GM23338 (cell line): ENCODE measurements at regions not wholly inside any gene's neighbourhood (a gene's known extent, or its start where the extent isn't known, plus 50 kb on each side); places are given as distances from the start of the nearest gene placed in this dataset.

Source experiments
- ATAC-seq: fragments of 200-7000 bp; cut with Tn5 transposase; 3 replicates; pipeline ENCODE4 v1.9.1; 2020
- DNase-seq: peaks from one replicate; pipeline ENCODE4 v3.0.0-alpha.2; 2015; ENCODE audit warnings: low spot score
- H2AFZ ChIP-seq: fragments of 200-600 bp; sonication (generic); 2 replicates; pipeline ENCODE4 v1.8.0; 2016; ENCODE audit warnings: antibody characterized with exemption, mild to moderate bottlenecking, moderate library complexity
- H3F3A ChIP-seq: fragments of 200-600 bp; sonication (generic); replicated peaks from 2 replicates; pipeline ENCODE4 v1.8.0; 2017; ENCODE audit warnings: antibody characterized with exemption, mixed run types, low read depth
- H3K27ac ChIP-seq: fragments of 200-600 bp; sonication (generic); 2 replicates; pipeline ENCODE4 v1.6.1; 2016; ENCODE audit warnings: low read depth
- H3K27me3 ChIP-seq: fragments of 200-600 bp; sonication (generic); 2 replicates; pipeline ENCODE4 v1.8.0; 2016; ENCODE audit warnings: mild to moderate bottlenecking, mixed run types, moderate library complexity; ENCODE audit not compliant: insufficient read depth
- H3K36me3 ChIP-seq: fragments of 200-600 bp; sonication (generic); 2 replicates; pipeline ENCODE4 v1.8.0; 2016; ENCODE audit warnings: mild to moderate bottlenecking; ENCODE audit not compliant: insufficient read depth
- H3K4me1 ChIP-seq: fragments of 200-600 bp; sonication (generic); 2 replicates; pipeline ENCODE4 v1.8.0; 2016; ENCODE audit warnings: mild to moderate bottlenecking, moderate library complexity; ENCODE audit not compliant: insufficient read depth
- H3K4me2 ChIP-seq: fragments of 200-600 bp; sonication (generic); 2 replicates; pipeline ENCODE4 v1.7.1; 2017; ENCODE audit warnings: mixed run types
- H3K4me3 ChIP-seq: fragments of 200-600 bp; sonication (generic); 2 replicates; pipeline ENCODE4 v1.6.1; 2016; ENCODE audit warnings: mixed run types
- H3K79me2 ChIP-seq: fragments of 200-600 bp; sonication (generic); replicated peaks from 2 replicates; pipeline ENCODE4 v1.8.0; 2017; ENCODE audit warnings: mild to moderate bottlenecking; ENCODE audit not compliant: insufficient read depth
- H3K9me2 ChIP-seq: fragments of 200-600 bp; sonication (generic); 2 replicates; pipeline ENCODE4 v1.8.0; 2017; ENCODE audit not compliant: insufficient read depth
- H4K20me1 ChIP-seq: fragments of 200-600 bp; sonication (generic); replicated peaks from 2 replicates; pipeline ENCODE4 v1.8.0; 2017; ENCODE audit warnings: mild to moderate bottlenecking; ENCODE audit not compliant: insufficient read depth
- H3K27ac Mint-ChIP-seq: 2 replicates; pipeline ENCODE4 v1.8.0; 2020; ENCODE audit warnings: inconsistent platforms, mild to moderate bottlenecking, moderate library complexity, mixed read lengths
- H3K27me3 Mint-ChIP-seq: 3 replicates; pipeline ENCODE4 v1.8.0; 2022; ENCODE audit warnings: low read depth, mild to moderate bottlenecking, moderate library complexity, mixed read lengths, inconsistent platforms; ENCODE audit not compliant: insufficient read depth, poor library complexity
- H3K36me3 Mint-ChIP-seq: 3 replicates; pipeline ENCODE4 v1.8.0; 2021; ENCODE audit warnings: low read depth, mild to moderate bottlenecking, inconsistent platforms, moderate library complexity, mixed read lengths
- H3K4me1 Mint-ChIP-seq: 3 replicates; pipeline ENCODE4 v1.8.0; 2020; ENCODE audit warnings: mild to moderate bottlenecking, inconsistent platforms, mixed read lengths
- H3K4me3 Mint-ChIP-seq: 3 replicates; pipeline ENCODE4 v1.8.0; 2021; ENCODE audit warnings: moderate library complexity, mild to moderate bottlenecking, inconsistent platforms, mixed read lengths
- H3K9me3 Mint-ChIP-seq: 3 replicates; pipeline ENCODE4 v1.8.0; 2020; ENCODE audit warnings: moderate library complexity, mild to moderate bottlenecking, inconsistent platforms, mixed read lengths
- CREB1 ChIP-seq: fragments of 250-450 bp; sonication (Bioruptor Pico); IDR thresholded peaks from 2 replicates; pipeline ENCODE4 v1.5.0; 2020; ENCODE audit warnings: low read depth, mild to moderate bottlenecking, moderate library complexity
- CTCF ChIP-seq, 2 experiments: fragments of 200-600 bp in 1 of 2; sonication (generic) in 1 of 2; conservative IDR thresholded peaks; 2 replicates each; pipeline versions ENCODE4 v1.5.1 to v1.6.1; 2016 to 2017; ENCODE audit warnings: antibody characterized with exemption in 2 of 2, low read depth in 2 of 2, mild to moderate bottlenecking in 2 of 2, moderate library complexity in 1 of 2
- ETS1 ChIP-seq: IDR thresholded peaks from 2 replicates; pipeline ENCODE4 v1.6.1; 2016; ENCODE audit warnings: antibody characterized with exemption
- EZH2 ChIP-seq: fragments of 200-600 bp; sonication (generic); IDR thresholded peaks from one replicate; pipeline ENCODE4 v1.8.0; 2017; ENCODE audit warnings: antibody characterized with exemption, mild to moderate bottlenecking, low read depth; ENCODE audit not compliant: unreplicated experiment
- EZH2phosphoT487 ChIP-seq: fragments of 200-600 bp; sonication (generic); IDR thresholded peaks from one replicate; pipeline ENCODE4 v1.8.1; 2018; ENCODE audit warnings: antibody characterized with exemption; ENCODE audit not compliant: unreplicated experiment
- JUNB ChIP-seq: IDR thresholded peaks from one replicate; pipeline ENCODE4 v1.6.1; 2016; ENCODE audit warnings: antibody characterized with exemption; ENCODE audit not compliant: unreplicated experiment
- NANOG ChIP-seq: IDR thresholded peaks from 2 replicates; pipeline ENCODE4 v1.6.1; 2016; ENCODE audit warnings: antibody characterized with exemption, borderline replicate concordance
- POLR2AphosphoS5 ChIP-seq: IDR thresholded peaks from 2 replicates; pipeline ENCODE4 v1.6.1; 2016; ENCODE audit warnings: antibody characterized with exemption, low read depth
- ZNF331 ChIP-seq: fragments of 250-450 bp; sonication (Bioruptor Pico); IDR thresholded peaks from 2 replicates; pipeline ENCODE4 v1.5.0; 2020; ENCODE audit warnings: low read depth, mild to moderate bottlenecking, moderate library complexity

DNA sequence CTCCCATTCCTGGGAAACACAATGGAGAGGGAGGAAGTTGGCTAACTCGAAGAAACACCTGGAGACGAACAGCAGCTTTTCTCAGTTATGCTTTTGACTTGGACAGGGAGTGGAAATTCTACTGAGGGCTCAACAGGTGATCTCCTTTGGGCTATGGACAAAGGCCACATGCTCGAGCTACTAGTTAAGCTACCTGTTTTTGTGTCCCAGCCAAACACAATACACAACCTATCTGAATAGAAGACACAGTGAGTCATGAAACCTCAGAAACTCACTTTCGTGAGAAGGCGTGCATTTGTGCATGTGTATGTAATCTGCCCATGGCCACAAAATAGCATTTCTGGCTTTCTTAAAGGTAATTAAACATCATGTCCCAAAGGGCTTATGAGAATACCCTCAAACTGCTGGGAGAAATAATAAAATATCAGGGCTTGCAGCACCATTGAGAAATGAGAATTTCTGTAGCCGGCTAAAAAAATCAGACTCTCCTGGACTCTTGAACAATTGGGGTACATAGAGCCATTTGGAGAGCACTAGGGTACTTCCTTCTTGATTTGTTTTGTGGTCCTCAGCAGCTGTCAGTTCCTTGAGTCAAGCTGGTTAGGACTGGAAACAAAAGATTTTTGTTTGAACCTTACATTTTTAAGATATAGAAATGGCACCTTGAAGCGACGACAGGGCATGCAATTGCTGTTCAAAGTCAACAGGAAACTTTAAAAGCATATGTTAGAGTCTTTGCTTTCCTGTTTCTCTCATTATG lies 85.5 kb upstream of the PTHLH start:
- Mint-ChIP-seq H3K4me1 (no peaks in the 10 kb centered on the region; the same call in 2 of the 3 replicates), H3K27ac (no peak overlapping the region), H3K36me3 (no peaks in the 10 kb centered on the region), H3K4me3 (no peak overlapping the region), H3K27me3 (no peaks in the 10 kb centered on the region), H3K9me3 (no peaks in the 10 kb centered on the region)
- Histone ChIP-seq H3K27ac (no peak overlapping the region), H3K36me3 (no peaks in the 10 kb centered on the region), H3F3A (no peaks in the 10 kb centered on the region), H3K4me3 (no peak overlapping the region), H3K79me2 (no peaks in the 10 kb centered on the region), H4K20me1 (no peaks in the 10 kb centered on the region), H3K4me2 (no peak overlapping the region), H3K9me2 (no peaks in the 10 kb centered on the region), H3K27me3 (no peaks in the 10 kb centered on the region), H3K4me1 (no peaks in the 10 kb centered on the region), H2AFZ (peak overlapping the region; percentile 40; the same call in 1 of the 2 replicates)
- TF ChIP-seq ETS1: no peak
- DNase-seq: no peak
- ATAC-seq: no peak

GRCh38 chr12:28059220-28059619 lies 86.7 kb upstream of the PTHLH start:
- H3K36me3 ChIP-seq: no peaks in the 10 kb centered on the region
- H3K4me2 ChIP-seq: no peak overlapping the region
- H4K20me1 ChIP-seq: no peaks in the 10 kb centered on the region
- no peak overlapping the region for H3K4me3 ChIP-seq
- no peaks in the 10 kb centered on the region for H3K27me3 Mint-ChIP-seq
- no peak overlapping the region for H2AFZ ChIP-seq
- H3K9me2 ChIP-seq: no peaks in the 10 kb centered on the region
- no peaks in the 10 kb centered on the region for H3K4me1 ChIP-seq
- no peak for TF ChIP-seq POLR2AphosphoS5
- TF ChIP-seq CREB1: no peak
- TF ChIP-seq JUNB: no peak
- no peak for TF ChIP-seq ZNF331 (CRISPR knock-in tag)
- no peak for TF ChIP-seq EZH2phosphoT487
- no peak for DNase-seq
- no peak overlapping the region for H3K27ac Mint-ChIP-seq
- H3F3A ChIP-seq: no peaks in the 10 kb centered on the region
- no peak overlapping the region for H3K27ac ChIP-seq
- no peaks in the 10 kb centered on the region for H3K79me2 ChIP-seq
- H3K9me3 Mint-ChIP-seq: no peaks in the 10 kb centered on the region
- H3K27me3 ChIP-seq: no peaks in the 10 kb centered on the region
- no peaks in the 10 kb centered on the region for H3K36me3 Mint-ChIP-seq
- ATAC-seq: no peak
- no peaks in the 10 kb centered on the region; the same call in 2 of the 3 replicates for H3K4me1 Mint-ChIP-seq
- H3K4me3 Mint-ChIP-seq: no peak overlapping the region

DNA sequence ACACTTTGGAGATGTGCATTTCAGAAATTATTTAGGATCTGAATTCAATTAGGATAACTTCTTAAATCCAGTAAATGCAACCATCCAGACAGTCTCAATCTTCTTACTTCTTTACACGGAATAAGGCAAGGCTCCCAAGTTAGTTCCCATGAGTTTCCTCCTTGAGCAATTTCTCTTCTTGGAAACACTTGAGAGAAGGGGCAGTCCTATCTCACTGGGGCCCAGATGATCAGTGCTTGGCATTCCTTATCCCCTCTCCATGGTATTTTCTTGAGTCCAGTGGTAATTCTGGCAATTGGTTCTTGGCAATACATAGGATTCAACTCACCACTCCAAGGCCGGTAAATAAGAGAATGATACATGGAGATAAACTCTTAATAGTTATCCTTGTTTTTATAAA lies 87.1 kb upstream of the PTHLH start:
- H3K36me3 Mint-ChIP-seq: no peaks in the 10 kb centered on the region
- Histone ChIP-seq H3K4me2 (no peak overlapping the region), H3K27me3 (no peaks in the 10 kb centered on the region), H3F3A (no peaks in the 10 kb centered on the region), H3K4me3 (no peak overlapping the region), H3K79me2 (no peaks in the 10 kb centered on the region), H3K4me1 (no peaks in the 10 kb centered on the region), H2AFZ (no peak overlapping the region), H4K20me1 (no peaks in the 10 kb centered on the region), H3K36me3 (no peaks in the 10 kb centered on the region), H3K27ac (no peak overlapping the region), H3K9me2 (no peaks in the 10 kb centered on the region)
- no peaks in the 10 kb centered on the region for H3K9me3 Mint-ChIP-seq
- no peak overlapping the region for H3K4me3 Mint-ChIP-seq
- no peaks in the 10 kb centered on the region; the same call in 2 of the 3 replicates for H3K4me1 Mint-ChIP-seq
- ATAC-seq (no peak), DNase-seq (no peak)
- H3K27ac Mint-ChIP-seq: no peak overlapping the region
- H3K27me3 Mint-ChIP-seq: no peaks in the 10 kb centered on the region
- no peak for TF ChIP-seq JUNB
- no peak for TF ChIP-seq EZH2
- TF ChIP-seq EZH2phosphoT487: no peak
- no peak for TF ChIP-seq ZNF331 (CRISPR knock-in tag)
- no peak for TF ChIP-seq NANOG
- no peak for TF ChIP-seq CTCF (conservative IDR thresholded peaks at IDR 0.05; ENCODE audit: low read depth in 2 of 2)
